Calu3 (cell line): ENCODE measurements at regions not wholly inside any gene's neighbourhood (a gene's known extent, or its start where the extent isn't known, plus 50 kb on each side); places are given as distances from the start of the nearest gene placed in this dataset.

Experiments used
- BruUV-seq: library from RNA; stranded (reverse); fragments of 400-500 nt; replicated peaks from 2 replicates; lab custom pipeline; 2021; lab: Mats Ljungman, UMichigan
- CTCF ChIA-PET: fragments of 300-600 bp; sonication (Branson Sonifier 250); formaldehyde crosslinking; loops from one replicate; lab custom pipeline; 2022; ENCODE audit warnings: antibody characterized with exemption; lab: Charles Lee
- DNase-seq: peaks from one replicate; pipeline ENCODE4 v3.0.0; 2022
- H3K27ac Mint-ChIP-seq: one replicate; pipeline ENCODE4 v1.8.0; 2022; ENCODE audit warnings: mixed read lengths; ENCODE audit not compliant: unreplicated experiment
- H3K27me3 Mint-ChIP-seq: one replicate; pipeline ENCODE4 v1.8.0; 2022; ENCODE audit warnings: mixed read lengths; ENCODE audit not compliant: unreplicated experiment
- H3K36me3 Mint-ChIP-seq: one replicate; pipeline ENCODE4 v1.8.0; 2022; ENCODE audit warnings: mild to moderate bottlenecking, moderate library complexity, mixed read lengths; ENCODE audit not compliant: insufficient read depth, unreplicated experiment
- H3K4me1 Mint-ChIP-seq: one replicate; pipeline ENCODE4 v1.8.0; 2022; ENCODE audit warnings: mild to moderate bottlenecking, low read depth, mixed read lengths; ENCODE audit not compliant: unreplicated experiment
- H3K4me3 Mint-ChIP-seq: one replicate; pipeline ENCODE4 v1.8.0; 2022; ENCODE audit warnings: mild to moderate bottlenecking, low read depth, moderate library complexity, mixed read lengths; ENCODE audit not compliant: unreplicated experiment
- H3K9me3 Mint-ChIP-seq: one replicate; pipeline ENCODE4 v1.8.0; 2022; ENCODE audit warnings: low read depth, mixed read lengths; ENCODE audit not compliant: unreplicated experiment
- CTCF ChIP-seq: fragments of 200-600 bp; IDR thresholded peaks from one replicate; pipeline ENCODE4 v1.8.0; 2022; ENCODE audit warnings: antibody characterized with exemption; ENCODE audit not compliant: unreplicated experiment
- intact Hi-C: fragments of 100-400 bp; cut with micrococcal nuclease; formaldehyde crosslinking; loops from one replicate; pipeline ENCODE4 v1.10.0; 2022; ENCODE audit not compliant: unreplicated experiment

GRCh38 chr10:8416192-8416701 is 361.8 kb downstream of the GATA3 start:
- H3K9me3 Mint-ChIP-seq: no peaks in the 10 kb centered on the region
- no peak for TF ChIP-seq CTCF
- no peak for DNase-seq
- no peaks in the 10 kb centered on the region for H3K27me3 Mint-ChIP-seq
- no TSS peak for BruUV-seq
- H3K4me3 Mint-ChIP-seq: no peak overlapping the region
- intact Hi-C loops: no loop called here
- H3K27ac Mint-ChIP-seq: no peak overlapping the region
- H3K36me3 Mint-ChIP-seq: no peaks in the 10 kb centered on the region
- CTCF ChIA-PET: no interaction called here
- peaks cover 11% of the 10 kb centered on the region for H3K4me1 Mint-ChIP-seq

GRCh38 chr10:8416760-8417159 is 362.3 kb downstream of the GATA3 start:
- no peak for TF ChIP-seq CTCF
- no peaks in the 10 kb centered on the region for H3K27me3 Mint-ChIP-seq
- H3K4me1 Mint-ChIP-seq: peaks cover 11% of the 10 kb centered on the region
- H3K27ac Mint-ChIP-seq: no peak overlapping the region
- intact Hi-C loops: no loop called here
- no peak for DNase-seq
- CTCF ChIA-PET: no interaction called here
- no peak overlapping the region for H3K4me3 Mint-ChIP-seq
- H3K36me3 Mint-ChIP-seq: no peaks in the 10 kb centered on the region
- no TSS peak for BruUV-seq
- no peaks in the 10 kb centered on the region for H3K9me3 Mint-ChIP-seq

GRCh38 chr10:8417631-8418030 is 363.1 kb downstream of the GATA3 start:
- H3K4me3 Mint-ChIP-seq: no peak overlapping the region
- no peak for TF ChIP-seq CTCF
- intact Hi-C loops: no loop called here
- H3K4me1 Mint-ChIP-seq: peaks cover 11% of the 10 kb centered on the region
- CTCF ChIA-PET: no interaction called here
- H3K27ac Mint-ChIP-seq: peak overlapping the region; percentile 58
- H3K36me3 Mint-ChIP-seq: no peaks in the 10 kb centered on the region
- no peak for DNase-seq
- BruUV-seq: no TSS peak
- no peaks in the 10 kb centered on the region for H3K27me3 Mint-ChIP-seq
- no peaks in the 10 kb centered on the region for H3K9me3 Mint-ChIP-seq

- Mint-ChIP-seq H3K4me1 (peaks cover 11% of the 10 kb centered on the region), H3K4me3 (no peak overlapping the region), H3K36me3 (no peaks in the 10 kb centered on the region), H3K9me3 (no peaks in the 10 kb centered on the region), H3K27me3 (no peaks in the 10 kb centered on the region), H3K27ac (no peak overlapping the region)
- no TSS peak for BruUV-seq
- CTCF ChIA-PET: no interaction called here
- intact Hi-C loops: no loop called here
- DNase-seq: no peak
- no peak for TF ChIP-seq CTCF
Observed at GRCh38 chr10:8418631-8419030, 364.1 kb downstream of the GATA3 start.
